CD4-positive, alpha-beta T cell treated with Interferon gamma for 1 hour (primary cell): ENCODE measurements at regions not wholly inside any gene's neighbourhood (a gene's known extent, or its start where the extent isn't known, plus 50 kb on each side); places are given as distances from the start of the nearest gene placed in this dataset.

ENCODE experiments used
- DNase-seq: peaks from one replicate; pipeline ENCODE4 v3.0.0-alpha.2; 2020

DNA sequence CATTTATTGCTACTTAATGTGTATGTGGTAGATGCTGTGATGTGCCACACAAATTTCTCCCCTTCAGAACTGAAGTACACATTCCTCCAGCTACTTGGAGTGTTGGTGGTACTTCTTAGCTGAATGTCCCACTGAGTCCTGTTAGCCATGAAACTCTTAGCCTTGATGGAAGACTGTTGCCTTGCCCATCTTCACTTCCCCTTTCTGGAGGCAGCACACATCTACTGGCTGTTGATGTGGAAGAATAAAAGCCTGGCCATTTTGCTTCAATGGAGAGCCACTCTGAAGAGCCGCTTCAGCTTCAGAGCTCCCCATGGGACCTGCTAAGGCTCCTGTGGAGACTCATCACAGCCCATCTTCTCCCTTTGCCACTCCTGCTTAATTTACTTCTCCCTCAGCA, 157.7 kb upstream of the PITX2 start:
- no peak for DNase-seq

DNA sequence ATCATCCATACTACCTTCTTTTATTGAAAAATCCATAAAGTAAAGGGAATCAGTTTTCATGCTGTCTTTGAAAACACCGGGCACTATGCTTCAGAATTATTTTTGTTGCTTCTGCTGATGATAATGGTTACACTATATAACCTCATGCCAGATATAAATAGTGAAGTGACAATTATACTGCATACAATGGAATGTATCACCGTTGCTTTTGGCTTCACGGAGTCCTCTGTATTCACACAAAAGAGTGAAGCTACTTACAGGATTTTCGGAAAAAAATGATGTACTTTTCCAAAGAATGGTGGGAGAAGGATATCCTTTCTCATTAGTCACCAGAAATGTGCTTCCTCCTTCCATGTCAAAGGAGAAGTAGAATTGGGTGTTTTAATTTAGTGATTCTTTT, 159.1 kb upstream of the PITX2 start:
- no peak for DNase-seq

- no peak for DNase-seq
Measured at GRCh38 chr4:110787109-110787508, 164.2 kb upstream of the PITX2 start.

DNA sequence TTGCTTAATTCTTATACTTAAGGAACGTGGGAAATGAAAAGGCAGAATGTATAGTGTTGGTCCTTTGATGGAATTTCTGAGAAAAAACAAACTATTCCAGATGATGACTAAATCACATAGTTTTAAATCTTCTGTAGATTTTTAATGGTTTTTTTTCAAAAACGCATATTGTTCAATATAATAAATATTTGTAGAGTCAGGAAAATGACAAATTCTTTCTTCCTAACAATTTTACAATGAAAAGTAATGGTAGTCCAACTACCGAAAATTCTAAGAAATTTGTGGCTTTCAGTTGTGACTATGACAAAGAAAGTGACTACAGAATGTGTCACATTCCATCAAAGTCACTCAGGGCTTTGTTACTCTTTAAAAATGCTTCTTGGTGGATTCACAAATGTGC, 164.8 kb upstream of the PITX2 start:
- DNase-seq, result no peak

DNA sequence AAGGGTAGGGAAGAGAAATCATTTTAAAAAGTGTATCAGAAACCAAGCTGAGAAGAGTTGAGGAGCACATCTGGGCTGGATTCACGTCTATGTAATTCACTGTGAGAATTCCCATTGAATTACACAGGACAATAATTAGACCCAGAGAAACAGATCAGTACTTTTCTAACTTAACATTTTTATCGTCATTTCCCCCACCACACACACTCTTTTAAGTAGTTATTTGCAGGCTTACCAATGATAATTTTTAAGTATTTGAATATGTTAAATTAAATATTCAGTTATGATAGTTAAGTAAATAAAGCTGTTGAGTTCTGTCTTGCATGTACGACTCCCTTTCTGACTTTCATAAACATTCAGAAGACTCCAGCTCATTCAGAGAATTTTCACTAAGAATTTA, 165.4 kb upstream of the PITX2 start:
- DNase-seq, result no peak

GRCh38 chr4:110792036-110792435, 169.2 kb upstream of the PITX2 start:
- DNase-seq, result no peak

- no peak for DNase-seq
Measured at GRCh38 chr4:110793381-110793801, 170.5 kb upstream of the PITX2 start.

DNA sequence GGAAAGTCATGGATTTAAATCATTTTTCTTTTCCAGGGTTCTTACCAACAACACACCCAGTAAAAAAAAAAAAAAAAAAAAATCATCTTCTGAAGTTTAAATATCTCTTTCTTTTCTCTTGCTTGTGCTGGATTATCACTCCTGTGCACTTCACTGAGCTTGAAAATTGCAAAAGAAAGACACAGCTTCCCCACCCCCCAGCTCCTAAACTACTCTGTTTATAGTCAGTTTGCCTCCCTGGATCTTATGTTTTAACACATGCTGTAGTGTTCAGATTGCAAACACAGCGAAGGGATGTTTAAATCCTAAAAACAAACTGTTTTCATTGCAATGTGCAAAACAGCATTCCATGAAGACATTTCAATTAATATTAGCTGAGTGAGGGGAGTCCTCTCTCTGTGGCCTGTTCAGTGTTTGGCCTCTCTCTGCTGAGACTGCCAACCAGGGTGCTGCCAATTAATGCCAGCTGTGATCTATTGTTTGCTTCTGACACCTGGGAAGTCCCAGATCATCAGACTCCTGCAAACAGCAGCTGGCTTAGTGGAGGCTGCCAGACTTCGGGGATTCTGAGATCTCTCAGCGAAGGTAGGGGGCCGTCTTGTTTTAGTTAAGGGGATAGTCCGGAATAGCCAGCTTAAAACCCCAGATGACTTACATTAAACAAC, 171.1 kb upstream of the PITX2 start:
- no peak for DNase-seq

DNA sequence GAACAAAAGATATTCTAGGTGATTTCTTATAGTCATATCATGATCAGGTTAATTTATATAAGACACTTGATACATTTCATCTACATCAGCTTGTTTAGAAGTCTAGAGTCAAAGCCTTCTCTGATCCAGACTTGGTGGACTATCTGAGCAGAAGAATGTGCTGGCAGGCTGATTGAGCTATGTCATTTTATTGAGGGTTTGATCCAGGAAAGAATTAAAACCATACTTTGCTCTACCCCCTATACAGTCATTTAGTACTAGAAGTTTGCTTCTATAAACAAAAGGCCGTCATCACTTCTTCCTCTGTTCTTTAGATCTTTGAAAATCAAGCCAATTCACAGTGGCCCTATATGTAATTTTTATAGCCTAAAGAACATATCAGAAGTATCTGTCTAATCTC, 173.1 kb upstream of the PITX2 start:
- no peak for DNase-seq

- no peak for DNase-seq
Measured at GRCh38 chr4:110797486-110797885, 174.6 kb upstream of the PITX2 start.

GRCh38 chr4:110798687-110799086, 175.8 kb upstream of the PITX2 start:
- no peak for DNase-seq

DNA sequence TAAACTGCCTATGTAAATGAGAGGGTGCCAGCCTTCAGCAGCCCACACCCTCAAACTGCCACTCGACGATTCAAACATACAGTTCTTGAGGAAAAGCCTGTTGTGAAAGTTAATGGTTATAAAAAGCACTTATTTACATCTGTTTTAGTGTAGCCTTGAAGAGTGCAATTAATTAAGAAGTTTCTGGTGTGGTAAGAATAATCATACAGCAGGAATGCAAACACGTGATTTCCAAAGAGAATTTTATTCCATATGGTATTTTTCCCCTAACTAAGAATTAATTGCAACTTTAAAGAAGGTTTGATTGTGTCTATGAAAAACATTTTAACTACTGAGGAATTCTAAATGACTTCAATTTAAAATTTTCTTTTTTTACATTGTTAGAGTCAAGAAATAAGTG, 176.3 kb upstream of the PITX2 start:
- no peak for DNase-seq

GRCh38 chr4:110801591-110801990, 178.7 kb upstream of the PITX2 start:
- no peak for DNase-seq

DNA sequence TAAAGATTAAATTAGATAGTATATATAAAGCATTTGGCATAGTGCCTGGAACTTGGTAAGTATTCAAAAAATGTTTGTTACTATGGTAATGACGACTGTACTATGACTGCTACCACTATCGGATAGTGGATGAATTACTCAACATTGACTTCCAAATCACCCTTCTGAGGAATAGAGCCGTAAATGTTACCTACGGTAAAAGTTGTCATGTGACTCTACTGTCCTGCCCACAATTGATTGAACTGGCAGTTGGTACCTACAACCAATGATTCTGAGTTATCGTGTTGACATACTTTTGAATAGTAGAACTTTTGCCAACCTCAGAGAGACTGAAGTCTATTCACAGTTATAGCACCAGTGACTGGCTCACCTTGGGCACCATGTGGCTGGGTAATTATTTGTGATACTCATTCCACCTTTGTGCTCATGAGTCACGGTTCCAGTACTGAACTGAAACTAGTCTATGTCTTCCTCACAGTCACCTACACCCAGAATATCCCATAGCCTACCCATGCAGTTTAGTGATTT, 185.5 kb upstream of the PITX2 start:
- no peak for DNase-seq

GRCh38 chr4:110815950-110816349, 193.1 kb upstream of the PITX2 start:
- no peak for DNase-seq

GRCh38 chr4:110816367-110816766, 193.5 kb upstream of the PITX2 start:
- DNase-seq, result no peak

DNA sequence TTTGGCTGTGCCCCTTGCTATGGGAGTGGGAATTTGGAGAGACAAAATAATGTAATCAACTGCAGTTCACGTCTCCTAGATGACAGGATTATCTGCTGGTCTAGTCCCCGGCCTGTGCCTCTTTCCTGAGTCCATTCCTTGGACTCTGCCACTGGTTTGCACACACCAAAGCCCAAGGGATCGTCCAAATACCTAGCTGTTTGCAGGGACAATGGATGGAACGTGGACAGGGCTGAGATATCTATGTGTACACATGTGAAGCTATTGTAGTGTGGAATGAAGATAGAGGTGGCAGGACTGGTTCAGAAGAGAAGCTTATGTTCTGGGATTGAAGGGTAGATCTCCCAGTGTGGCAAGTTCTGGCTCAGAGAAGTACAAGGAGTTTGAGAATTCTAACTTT, 198.3 kb upstream of the PITX2 start:
- DNase-seq, result no peak

DNA sequence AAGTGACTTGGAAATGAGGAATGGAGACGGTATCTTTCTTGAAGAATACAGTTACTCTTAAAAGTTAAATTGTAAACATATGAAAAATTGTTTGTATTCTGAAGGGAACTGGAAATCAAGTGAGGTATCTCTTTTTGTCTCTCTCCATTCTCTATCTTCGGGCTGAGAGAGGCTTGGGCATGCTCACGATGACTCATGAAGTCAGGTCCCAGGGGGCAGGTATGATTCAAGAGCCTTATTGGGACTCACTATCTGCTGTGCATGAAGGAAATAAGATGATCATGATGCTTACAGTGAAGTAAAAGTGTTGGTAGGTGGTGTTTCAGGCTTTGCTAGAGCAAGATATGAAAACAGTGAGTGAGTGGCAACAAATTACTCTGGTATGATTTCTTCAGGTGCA, 200.4 kb upstream of the PITX2 start:
- no peak for DNase-seq

GRCh38 chr4:110824344-110824743, 201.5 kb upstream of the PITX2 start:
- no peak for DNase-seq

DNA sequence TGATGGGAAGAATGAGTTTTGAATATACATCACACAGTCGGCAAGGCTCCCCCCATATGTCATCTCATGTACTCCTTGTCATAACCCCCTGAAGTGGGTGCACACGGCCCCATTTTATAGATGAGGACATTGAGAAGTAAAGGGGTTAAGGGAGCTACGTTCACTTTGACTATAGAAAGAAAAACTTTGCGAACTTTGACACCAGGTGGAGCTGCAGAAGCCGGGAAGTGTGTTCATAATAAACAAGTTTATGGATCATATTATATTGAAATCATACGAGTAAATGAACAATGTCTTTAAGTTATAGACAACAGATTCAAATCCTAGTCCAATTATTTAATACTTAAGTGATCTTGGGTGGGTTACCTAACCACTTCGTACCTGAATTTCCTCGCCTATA, 203.8 kb upstream of the PITX2 start:
- DNase-seq, result no peak

- DNase-seq, result no peak
Measured at GRCh38 chr4:110830461-110830860, 207.6 kb upstream of the PITX2 start.

- no peak for DNase-seq
Measured at GRCh38 chr4:110837896-110838450, 215.1 kb upstream of the PITX2 start.

GRCh38 chr4:110840221-110840654, 217.4 kb upstream of the PITX2 start:
- DNase-seq, result no peak

DNA sequence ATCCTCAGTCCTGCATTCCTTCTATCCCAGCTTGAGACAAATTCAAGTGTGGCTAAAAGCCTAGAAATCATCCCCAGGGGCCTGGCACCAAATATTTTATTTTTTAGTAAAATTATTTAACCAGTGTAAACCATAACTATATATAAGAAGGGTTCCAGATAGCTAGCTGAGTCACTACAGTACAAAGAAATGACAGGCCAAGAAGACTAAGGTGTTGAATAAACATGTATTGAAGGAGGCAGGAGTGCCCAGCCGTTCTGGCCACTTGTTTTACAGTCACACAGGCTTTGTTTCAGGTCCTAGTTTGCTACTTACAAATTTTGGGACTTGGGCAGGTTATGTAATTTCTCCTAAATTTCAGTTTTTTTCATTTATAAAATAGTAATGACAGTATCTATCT, 225.9 kb upstream of the PITX2 start:
- DNase-seq, result no peak

GRCh38 chr4:110849461-110849860, 226.6 kb upstream of the PITX2 start:
- no peak for DNase-seq
